GM18951 (cell line): ENCODE measurements at regions not wholly inside any gene's neighbourhood (a gene's known extent, or its start where the extent isn't known, plus 50 kb on each side); places are given as distances from the start of the nearest gene placed in this dataset.
"Not testable (repeated sequence)": the region's sequence is repeated elsewhere in the genome, so short reads cannot be mapped to it uniquely, and the experiment has no call there.

Experiments
- POLR2A ChIP-seq: IDR thresholded peaks from 4 replicates; pipeline ENCODE4 v1.6.1; 2011; ENCODE audit warnings: mild to moderate bottlenecking; ENCODE audit not compliant: insufficient read length, insufficient read depth; ENCODE audit errors: extremely low read depth
- in situ Hi-C: fragments of 300-500 bp; cut with MboI; formaldehyde crosslinking; loops from one replicate; pipeline ENCODE4 v1.12.0; 2022; ENCODE audit warnings: low sequenced_read_pairs, mixed read lengths, inconsistent platforms; ENCODE audit not compliant: unreplicated experiment

- in situ Hi-C loops: no loop called here
- TF ChIP-seq POLR2A: no peak
Measured at GRCh38 chr2:209240204-209240603, 183.6 kb upstream of the MAP2 start.

GRCh38 chr2:209253544-209253943, 170.3 kb upstream of the MAP2 start:
- TF ChIP-seq POLR2A: no peak
- in situ Hi-C loops: no loop called here

DNA sequence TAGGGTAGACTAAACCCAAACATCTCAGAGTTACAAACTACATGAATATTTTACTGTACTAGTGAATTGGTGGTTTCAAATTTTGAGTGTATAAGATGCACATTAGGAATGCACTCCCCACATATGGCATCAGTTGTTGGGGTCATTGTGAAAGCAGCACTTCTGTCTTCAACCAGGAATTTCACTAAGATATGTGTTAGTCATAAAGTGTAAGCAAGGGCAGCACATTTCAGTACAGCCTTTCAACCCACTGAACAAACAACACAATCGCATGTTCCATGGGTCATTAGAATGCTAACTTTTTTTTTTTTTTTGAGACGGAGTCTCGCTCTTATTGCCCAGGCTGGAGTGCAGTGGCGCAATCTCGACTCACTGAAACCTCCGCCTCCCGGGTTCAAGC, 164.1 kb upstream of the MAP2 start:
- in situ Hi-C loops: no loop called here
- TF ChIP-seq POLR2A: no peak

DNA sequence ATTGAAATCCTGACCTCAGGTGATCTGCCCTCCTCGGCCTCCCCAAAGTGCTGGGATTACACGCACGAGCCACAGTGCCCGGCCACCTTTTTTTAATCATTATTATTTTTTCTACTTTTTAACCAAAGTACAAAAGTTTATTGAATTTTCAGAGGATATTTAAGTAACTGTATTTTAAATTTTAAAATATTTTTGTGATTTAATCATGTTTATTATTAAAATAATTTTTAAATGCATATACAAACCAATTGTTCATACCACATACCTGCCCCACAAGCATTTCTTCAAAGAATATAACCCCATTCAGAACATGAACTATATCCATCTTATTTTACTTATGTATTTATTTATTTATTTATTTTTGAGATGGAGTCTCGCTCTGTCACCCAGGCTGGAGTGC, 163.6 kb upstream of the MAP2 start:
- in situ Hi-C loops: no loop called here
- no peak for TF ChIP-seq POLR2A

DNA sequence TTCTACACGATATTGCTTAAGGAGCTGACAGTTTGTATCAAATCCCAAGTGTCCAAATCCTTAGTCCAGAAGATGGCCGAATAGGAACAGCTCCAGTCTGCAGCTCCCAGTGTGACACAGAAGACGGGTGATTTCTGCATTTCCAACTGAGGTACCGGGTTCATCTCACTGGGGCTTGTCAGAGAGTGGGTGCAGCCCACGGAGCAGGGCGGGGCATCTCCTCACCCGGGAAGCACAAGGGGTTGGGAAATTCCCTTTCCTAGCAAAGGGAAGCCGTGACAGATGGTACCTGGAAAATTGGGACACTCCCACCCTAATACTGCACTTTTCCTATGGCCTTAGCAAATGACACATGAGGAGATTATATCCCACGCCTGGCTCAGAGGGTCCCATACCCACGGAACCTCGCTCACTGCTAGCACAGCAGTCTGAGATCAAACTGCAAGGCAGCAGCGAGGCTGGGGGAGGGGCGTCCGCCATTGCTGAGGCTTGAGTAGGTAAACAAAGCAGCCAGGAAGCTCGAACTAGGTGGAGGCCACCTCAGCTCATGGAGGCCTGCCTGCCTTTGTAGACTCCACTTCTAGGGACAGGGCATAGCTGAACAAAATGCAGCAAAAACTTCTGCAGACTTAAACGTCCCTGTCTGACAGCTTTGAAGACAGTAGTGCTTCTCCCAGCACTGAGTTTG, 162.3 kb upstream of the MAP2 start:
- in situ Hi-C loops: not testable (repeated sequence)

DNA sequence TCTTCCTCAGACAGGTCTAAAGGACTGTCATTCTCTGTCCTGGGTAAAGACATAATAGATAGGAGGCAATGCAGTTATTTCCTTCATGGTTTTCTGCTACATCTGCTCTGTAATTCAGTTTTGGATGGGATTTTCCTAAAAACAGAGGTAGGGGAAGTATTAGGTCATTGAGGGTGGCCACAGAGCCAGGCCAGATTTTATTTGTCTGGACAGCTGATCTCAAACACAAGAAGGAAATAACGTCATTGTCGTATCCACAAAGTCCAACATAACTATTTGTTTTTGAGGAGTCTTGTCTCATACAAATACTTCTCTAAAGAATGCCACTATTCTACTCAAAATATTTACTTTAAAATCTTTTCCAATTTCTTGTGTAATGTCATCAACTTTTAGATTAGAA, 154.8 kb upstream of the MAP2 start:
- no peak for TF ChIP-seq POLR2A
- in situ Hi-C loops: no loop called here

DNA sequence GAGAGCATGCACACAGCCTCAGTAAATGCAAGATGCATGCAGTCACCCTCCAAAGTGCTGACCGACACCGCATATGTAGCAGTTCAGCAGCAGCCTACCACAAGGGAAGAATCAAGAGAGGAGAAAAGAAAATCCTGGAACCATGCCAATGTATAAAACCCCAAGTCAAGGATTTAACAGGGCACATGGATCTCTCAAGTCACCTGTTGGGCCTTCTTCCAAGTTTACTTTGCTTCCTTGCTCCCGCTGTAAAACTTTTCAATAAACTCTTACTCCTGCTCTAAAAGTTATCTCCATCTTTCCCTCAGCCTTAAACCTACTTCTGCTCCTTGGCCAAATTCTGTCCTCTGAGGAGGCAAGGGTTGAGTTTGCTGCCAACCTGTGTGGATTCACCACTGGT, 147.8 kb upstream of the MAP2 start:
- no peak for TF ChIP-seq POLR2A
- in situ Hi-C loops: no loop called here

DNA sequence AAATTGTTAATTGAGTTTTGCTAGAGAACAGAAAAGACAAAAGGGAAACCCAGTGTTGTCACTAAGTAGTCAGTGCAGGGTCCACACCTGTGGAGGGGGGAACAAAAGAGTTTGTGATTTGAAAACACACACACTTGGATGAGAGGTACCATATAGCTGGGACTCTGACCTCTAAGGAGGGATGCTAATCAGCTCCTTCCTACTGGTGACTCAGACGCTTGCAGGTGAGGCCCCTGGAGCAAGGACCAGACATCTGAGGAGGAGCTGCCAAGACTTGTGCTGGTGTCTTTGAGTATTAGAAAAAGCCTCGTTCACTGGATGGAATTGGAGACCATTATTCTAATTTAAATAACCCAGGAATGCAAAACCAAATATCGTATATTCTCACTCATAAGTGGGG, 146.4 kb upstream of the MAP2 start:
- no peak for TF ChIP-seq POLR2A
- in situ Hi-C loops: no loop called here

DNA sequence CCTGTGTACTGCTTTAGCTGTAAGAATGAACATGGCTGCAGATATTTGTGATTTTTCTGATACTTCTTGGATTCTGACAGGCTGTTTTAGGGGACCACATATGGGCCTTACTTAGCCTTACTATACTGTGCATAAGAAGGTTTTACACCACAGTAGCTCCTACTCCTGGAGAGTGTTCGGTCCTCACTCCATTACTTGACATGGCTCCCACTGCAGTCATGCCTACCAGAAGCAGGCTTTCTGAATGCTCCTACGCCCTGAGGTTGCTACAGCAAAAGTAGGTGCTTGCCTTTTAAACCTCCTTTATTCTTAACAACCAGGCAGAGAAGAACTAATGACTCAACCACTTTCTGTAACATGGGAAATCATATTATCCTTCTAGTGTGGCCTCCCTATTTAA, 125.2 kb upstream of the MAP2 start:
- in situ Hi-C loops: no loop called here
- TF ChIP-seq POLR2A: no peak

DNA sequence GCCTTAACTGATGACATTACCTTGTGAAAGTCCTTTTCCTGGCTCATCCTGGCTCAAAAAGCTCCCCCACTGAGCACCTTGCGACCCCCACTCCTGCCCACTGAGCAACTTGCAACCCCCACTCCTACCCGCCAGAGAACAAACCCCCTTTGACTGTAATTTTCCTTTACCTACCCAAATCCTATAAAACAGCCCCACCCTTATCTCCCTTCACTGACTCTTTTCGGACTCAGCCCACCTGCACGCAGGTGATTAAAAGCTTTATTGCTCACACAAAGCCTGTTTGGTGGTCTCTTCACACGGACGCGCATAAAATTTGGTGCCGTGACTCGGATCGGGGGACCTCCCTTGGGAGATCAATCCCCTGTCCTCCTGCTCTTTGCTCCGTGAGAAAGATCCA, 124.4 kb upstream of the MAP2 start:
- in situ Hi-C loops: not testable (repeated sequence)

DNA sequence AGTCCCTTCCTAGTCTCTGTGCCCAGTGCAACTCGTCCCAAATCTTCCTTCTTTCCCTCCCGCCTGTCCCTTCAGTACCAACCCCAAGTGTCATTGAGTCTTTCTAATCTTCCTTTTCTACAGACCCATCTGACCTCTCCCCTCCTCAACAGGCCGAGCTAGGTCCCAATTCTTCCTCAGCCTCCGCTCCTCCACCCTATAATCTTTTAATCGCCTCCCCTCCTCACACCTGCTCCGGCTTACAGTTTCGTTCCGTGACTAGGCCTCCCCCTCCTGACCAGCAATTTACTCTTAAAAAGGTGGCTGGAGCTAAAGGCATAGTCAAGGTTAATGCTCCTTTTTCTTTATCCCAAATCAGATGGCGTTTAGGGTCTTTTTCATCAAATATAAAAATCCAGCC, 123.1 kb upstream of the MAP2 start:
- in situ Hi-C loops: not testable (repeated sequence)

GRCh38 chr2:209305026-209305425, 118.8 kb upstream of the MAP2 start:
- no peak for TF ChIP-seq POLR2A

DNA sequence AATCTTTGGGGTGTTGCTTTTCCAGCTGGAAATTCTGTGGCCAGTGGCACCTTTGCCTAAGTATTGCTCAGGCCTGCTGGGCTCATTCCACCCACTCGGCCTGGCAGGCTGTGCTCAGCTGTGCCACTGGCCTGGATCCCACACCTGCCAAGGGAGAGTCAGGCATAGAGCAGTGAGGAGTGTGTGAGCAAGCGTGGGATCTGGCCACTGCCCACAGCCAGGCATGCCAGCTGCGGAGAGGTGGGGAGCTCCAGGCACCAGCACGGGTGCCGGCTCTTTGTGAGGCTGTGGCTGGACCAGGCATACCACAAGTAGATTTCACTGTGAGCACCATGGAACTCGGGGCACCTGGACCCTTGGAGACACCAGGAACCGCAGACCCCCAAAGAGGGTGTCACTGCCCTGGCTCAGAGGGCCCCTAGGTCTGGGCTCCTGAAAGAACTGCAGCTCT, 118.1 kb upstream of the MAP2 start:
- in situ Hi-C loops: no loop called here
- TF ChIP-seq POLR2A: no peak

More at GRCh38 chr2:209305026-209305425, 118.8 kb upstream of the MAP2 start:
- in situ Hi-C loops: no loop called here

- in situ Hi-C loops: no loop called here
- no peak for TF ChIP-seq POLR2A
Measured at GRCh38 chr2:209307161-209308001, 116.5 kb upstream of the MAP2 start.

DNA sequence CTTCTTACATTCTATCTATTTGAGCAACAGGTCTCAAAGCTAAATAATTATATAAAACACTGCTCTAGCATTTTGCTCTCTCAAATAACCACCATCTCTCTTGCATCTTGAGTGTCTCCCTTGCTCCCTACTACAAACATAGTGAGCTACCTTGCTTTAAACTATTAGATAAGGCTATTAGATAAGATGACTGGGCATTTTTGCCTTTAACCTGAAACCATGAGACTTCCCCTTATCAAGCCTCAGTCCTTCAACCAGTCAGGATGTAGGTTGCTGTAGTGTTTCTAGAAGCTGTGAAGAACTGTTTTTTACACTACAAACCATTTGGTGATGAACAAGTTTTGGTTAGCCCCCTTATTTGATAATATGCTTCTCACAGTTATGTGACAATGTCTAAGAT, 115.4 kb upstream of the MAP2 start:
- no peak for TF ChIP-seq POLR2A
- in situ Hi-C loops: no loop called here

DNA sequence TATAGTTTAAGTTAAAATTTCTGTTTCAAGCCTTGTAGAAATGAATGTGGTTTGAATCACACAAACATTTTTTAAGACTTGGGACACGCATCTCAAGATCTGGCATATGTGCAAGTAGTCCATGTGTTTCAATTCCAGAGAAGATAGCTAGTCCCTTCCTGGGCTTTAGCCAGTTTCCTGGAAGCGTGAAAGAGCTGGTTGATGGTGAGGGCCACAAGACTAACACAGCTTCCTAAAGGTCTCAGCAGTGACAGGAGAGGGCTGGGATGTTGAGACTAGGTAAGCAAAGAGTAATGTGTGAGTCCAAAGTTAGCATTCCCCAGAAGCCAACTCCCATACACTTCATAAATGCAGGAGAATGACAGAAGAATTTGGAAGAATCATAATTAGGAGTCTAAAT, 111.9 kb upstream of the MAP2 start:
- TF ChIP-seq POLR2A: no peak
- in situ Hi-C loops: no loop called here

- in situ Hi-C loops: not testable (repeated sequence)
Measured at GRCh38 chr2:209312450-209312849, 111.4 kb upstream of the MAP2 start.
